B cell (primary cell): ENCODE measurements at regions not wholly inside any gene's neighbourhood (a gene's known extent, or its start where the extent isn't known, plus 50 kb on each side); places are given as distances from the start of the nearest gene placed in this dataset.

Source experiments
- CTCF ChIP-seq: fragments of 200-600 bp; IDR thresholded peaks from one replicate; pipeline ENCODE4 v1.8.0; 2022; ENCODE audit warnings: antibody characterized with exemption, mild to moderate bottlenecking
- EZH2 ChIP-seq: IDR thresholded peaks from 2 replicates; pipeline ENCODE4 v1.6.1; 2012; ENCODE audit warnings: borderline replicate concordance, low read depth, mild to moderate bottlenecking, moderate library complexity, low read length; ENCODE audit not compliant: insufficient read depth, poor library complexity, severe bottlenecking

GRCh38 chr4:138669479-138670315 is 345.9 kb upstream of the NOCT start:
- TF ChIP-seq CTCF, result no peak
- TF ChIP-seq EZH2, result no peak
